ENCODE measurements at regions not wholly inside any gene's neighbourhood (a gene's known extent, or its start where the extent isn't known, plus 50 kb on each side); places are given as distances from the start of the nearest gene placed in this dataset.

DNA sequence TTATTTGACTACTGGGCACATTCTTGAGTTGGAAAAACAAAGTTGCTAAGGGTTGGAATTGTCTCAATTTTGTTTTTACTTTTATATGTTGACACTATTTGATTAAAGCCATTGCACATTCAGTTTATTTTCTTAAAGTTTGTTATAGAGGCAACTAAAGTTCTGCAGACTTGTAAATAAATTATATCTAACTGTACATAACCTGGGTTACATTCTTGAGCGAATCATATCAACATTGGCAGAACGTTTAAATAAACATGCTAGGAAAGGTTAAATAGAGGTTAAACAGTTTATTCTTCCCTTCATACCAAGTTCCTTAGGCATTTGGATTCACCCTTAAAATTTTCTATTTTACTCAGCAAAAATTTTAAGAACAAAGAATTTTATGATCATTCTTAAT is 74.5 kb downstream of the UCHL1 start:
- TF ChIP-seq CTCF (conservative IDR thresholded peaks at IDR 0.05; ENCODE audit: low read depth, low read length): no peak
- peak; percentile 24 for DNase-seq (ENCODE audit: low read depth)
- no peak overlapping the region for H3K4me3 ChIP-seq (ENCODE audit: low read depth, low read length)

GRCh38 chr4:41332510-41333054 is 75.9 kb downstream of the UCHL1 start:
- DNase-seq (ENCODE audit: low read depth): no peak
- TF ChIP-seq CTCF (conservative IDR thresholded peaks at IDR 0.05; ENCODE audit: low read depth, low read length): no peak
- no peak overlapping the region for H3K4me3 ChIP-seq (ENCODE audit: low read depth, low read length)

DNA sequence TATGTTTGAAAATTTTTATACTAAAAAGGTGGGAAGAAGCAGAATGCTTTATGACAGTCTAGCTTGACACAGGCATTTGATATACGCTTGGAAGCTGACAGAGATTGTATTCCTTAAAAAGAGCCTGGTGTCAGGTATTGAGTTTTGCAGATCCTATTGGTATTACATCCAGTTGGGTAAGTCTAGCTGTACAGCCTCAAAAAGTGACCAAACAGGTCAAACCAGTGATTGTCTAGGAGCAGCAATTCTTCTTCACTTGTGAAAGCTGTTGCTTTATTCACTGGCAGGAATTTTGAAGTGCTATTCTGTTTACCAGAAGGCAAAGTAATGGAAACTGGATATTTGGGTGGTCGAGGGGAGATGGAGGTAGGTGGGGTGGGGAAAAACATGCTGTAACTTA is 77.5 kb downstream of the UCHL1 start:
- DNase-seq (ENCODE audit: low read depth): no peak
- TF ChIP-seq CTCF (conservative IDR thresholded peaks at IDR 0.05; ENCODE audit: low read depth, low read length): no peak

DNA sequence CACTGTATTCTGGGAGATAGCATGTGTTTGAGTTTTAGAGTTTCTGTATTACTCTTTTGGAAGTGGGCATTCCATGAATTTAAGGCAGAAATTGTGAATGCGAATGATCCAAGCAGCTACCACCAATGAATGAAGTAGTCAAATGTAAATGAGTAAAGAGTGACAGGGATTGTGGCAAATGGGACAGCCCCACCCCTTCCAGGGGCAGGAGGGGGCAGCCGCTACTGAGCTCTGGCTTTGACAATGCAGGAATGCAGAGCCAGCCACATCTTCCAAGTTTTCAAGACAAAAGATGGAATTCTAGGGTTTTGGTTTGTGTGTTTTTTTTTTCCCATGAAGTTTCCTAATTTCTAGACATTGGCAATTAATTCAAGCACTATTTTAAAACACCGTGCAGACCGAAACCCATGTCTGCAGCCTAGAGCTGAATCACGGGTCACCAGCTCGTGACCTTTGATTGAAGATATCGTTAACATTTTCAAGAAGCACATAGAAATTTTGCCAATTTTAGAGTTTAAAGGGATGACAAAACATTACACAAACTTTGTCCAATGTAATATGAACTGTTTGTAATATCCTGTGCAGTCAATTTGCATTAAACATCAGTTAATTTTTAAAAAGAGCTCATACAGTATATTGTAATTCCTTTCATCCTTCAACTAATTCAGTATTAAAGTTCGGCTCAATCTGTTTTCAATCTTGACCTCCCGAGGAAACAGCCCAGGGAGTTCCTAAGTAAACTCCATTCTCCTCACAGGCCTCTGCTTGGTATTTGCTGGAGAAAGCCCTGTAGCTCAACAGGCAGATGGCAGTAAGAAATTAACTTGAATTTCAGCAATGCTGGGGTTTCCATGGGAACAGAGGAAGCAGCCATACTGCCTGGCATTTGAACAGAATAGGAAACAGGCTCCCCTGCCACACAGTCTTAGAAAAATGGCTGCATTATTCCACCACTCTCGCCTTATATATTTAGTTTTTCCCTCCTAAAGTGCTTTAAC is 83.4 kb downstream of the UCHL1 start:
- peak; percentile 61 for DNase-seq (ENCODE audit: low read depth)
- TF ChIP-seq CTCF (conservative IDR thresholded peaks at IDR 0.05; ENCODE audit: low read depth, low read length): peak; percentile 29
- H3K4me3 ChIP-seq (ENCODE audit: low read depth, low read length): no peak overlapping the region

More for the DNA sequence above, 77.5 kb downstream of the UCHL1 start:
- H3K4me3 ChIP-seq (ENCODE audit: low read depth, low read length): no peak overlapping the region

DNA sequence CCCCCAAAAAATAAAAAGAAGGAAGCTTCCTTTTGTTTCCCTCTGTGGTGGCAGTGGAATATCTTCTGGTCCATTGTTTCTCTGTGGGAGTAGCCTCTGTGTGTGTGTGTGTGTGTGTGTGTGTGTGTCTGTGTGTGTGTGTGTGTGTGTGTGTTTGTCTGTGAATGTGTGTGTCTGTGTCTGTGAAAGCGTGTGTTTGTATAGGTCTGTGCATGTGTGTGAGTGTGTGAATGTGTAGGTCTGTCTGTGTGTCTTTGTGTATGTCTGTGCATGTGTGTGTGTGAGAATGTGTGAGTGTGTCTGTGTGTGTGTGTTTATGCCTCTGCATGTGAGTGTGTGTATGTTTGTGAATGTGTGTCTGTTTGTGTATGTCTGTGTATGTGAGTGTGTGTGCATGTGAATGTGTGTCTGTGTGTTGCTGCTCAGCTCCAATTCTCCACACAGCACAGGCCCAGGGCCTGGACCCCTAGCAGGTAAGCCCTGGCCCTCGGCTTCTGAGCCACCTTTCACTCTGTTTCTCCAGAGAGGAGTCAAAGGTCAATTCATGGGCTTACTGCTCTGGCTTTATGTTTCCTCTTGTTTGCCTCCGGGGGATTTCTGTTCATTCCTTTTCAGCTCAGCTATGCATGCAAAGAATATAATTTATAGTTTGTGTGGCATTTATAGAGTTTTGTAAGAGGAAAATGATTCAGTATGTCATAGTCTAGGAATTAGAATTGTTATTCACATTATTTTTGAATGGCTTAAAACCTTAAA is 89.8 kb downstream of the UCHL1 start:
- no peak for DNase-seq (ENCODE audit: low read depth)

DNA sequence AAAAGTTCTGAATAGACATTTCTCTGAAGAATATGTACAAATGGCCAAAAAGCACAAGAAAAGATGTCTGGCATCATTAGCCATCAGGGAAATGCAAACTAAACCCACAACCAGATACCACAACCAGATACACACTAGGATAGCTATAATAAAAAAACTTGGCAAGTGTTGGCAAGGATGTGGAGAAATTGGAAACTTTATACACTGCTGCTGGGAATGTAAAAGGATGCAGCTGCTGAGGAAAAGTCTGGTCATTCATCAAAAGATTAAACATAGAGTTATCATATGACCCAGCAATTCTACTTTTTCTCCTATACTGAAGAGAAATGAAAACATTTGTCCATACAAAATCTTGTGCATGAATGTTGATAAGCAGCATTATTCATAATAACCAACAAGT is 92.3 kb downstream of the UCHL1 start:
- DNase-seq (ENCODE audit: low read depth): no peak
- no peak for TF ChIP-seq CTCF (conservative IDR thresholded peaks at IDR 0.05; ENCODE audit: low read depth, low read length)
- no peak overlapping the region for H3K4me3 ChIP-seq (ENCODE audit: low read depth, low read length)

More for the DNA sequence above, 89.8 kb downstream of the UCHL1 start:
- no peak overlapping the region for H3K4me3 ChIP-seq (ENCODE audit: low read depth, low read length)
- TF ChIP-seq CTCF (conservative IDR thresholded peaks at IDR 0.05; ENCODE audit: low read depth, low read length): no peak
